ENCODE measurements at regions not wholly inside any gene's neighbourhood (a gene's known extent, or its start where the extent isn't known, plus 50 kb on each side); places are given as distances from the start of the nearest gene placed in this dataset.

DNA sequence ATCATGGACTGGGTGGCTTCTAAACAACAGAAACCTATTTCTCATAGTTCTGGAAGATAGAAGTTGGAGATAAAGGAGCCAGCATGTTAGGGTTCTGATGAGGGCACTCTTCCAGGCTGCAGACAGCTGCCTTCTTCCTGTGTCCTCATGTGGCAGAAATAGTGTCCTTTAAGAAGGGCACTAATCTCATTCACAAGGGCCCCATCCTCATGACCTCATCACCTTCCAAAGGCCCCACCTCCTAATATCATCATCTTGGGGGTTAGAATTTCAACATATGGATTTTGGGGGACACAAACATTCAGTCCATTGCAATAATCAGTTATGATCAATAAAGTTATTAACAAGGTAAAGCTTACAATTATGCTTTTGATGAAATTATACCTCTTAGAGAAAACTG is 130.8 kb upstream of the SLC22A23 start:
- TF ChIP-seq CTCF (IDR thresholded peaks at IDR 0.05) (no peak), POLR2AphosphoS5 (IDR thresholded peaks at IDR 0.05) (no peak), POLR2A (IDR thresholded peaks at IDR 0.05) (no peak)

Data from prostate gland (tissue), 2 donors.